ENCODE measurements at regions not wholly inside any gene's neighbourhood (a gene's known extent, or its start where the extent isn't known, plus 50 kb on each side); places are given as distances from the start of the nearest gene placed in this dataset.

- no peak for DNase-seq (ENCODE audit: low read depth)
Measured at GRCh38 chr2:9081750-9082149, 78.3 kb upstream of the MBOAT2 start.

- no peak for DNase-seq (ENCODE audit: low read depth)
Measured at GRCh38 chr2:9078405-9078804, 74.9 kb upstream of the MBOAT2 start.

GRCh38 chr2:9077691-9078090 is 74.2 kb upstream of the MBOAT2 start:
- DNase-seq (ENCODE audit: low read depth): no peak

GRCh38 chr2:9076755-9077154 is 73.3 kb upstream of the MBOAT2 start:
- DNase-seq (ENCODE audit: low read depth): no peak

- no peak for DNase-seq (ENCODE audit: low read depth)
Measured at GRCh38 chr2:9076210-9076609, 72.7 kb upstream of the MBOAT2 start.

- DNase-seq (ENCODE audit: low read depth): no peak
Measured at GRCh38 chr2:9074930-9075329, 71.4 kb upstream of the MBOAT2 start.

GRCh38 chr2:9071584-9072124 is 68.2 kb upstream of the MBOAT2 start:
- DNase-seq (ENCODE audit: low read depth): no peak

- no peak for DNase-seq (ENCODE audit: low read depth)
Measured at GRCh38 chr2:9071032-9071431, 67.5 kb upstream of the MBOAT2 start.

- DNase-seq (ENCODE audit: low read depth): no peak
Measured at GRCh38 chr2:9069543-9069942, 66.1 kb upstream of the MBOAT2 start.

- no peak for DNase-seq (ENCODE audit: low read depth)
Measured at GRCh38 chr2:9065901-9066300, 62.4 kb upstream of the MBOAT2 start.

- DNase-seq (ENCODE audit: low read depth): no peak
Measured at GRCh38 chr2:9063023-9063606, 59.6 kb upstream of the MBOAT2 start.

GRCh38 chr2:9060819-9061218 is 57.3 kb upstream of the MBOAT2 start:
- no peak for DNase-seq (ENCODE audit: low read depth)

GRCh38 chr2:9057939-9058761 is 54.7 kb upstream of the MBOAT2 start:
- peak; percentile 51 for DNase-seq (ENCODE audit: low read depth)

- no peak for DNase-seq (ENCODE audit: low read depth)
Measured at GRCh38 chr2:9055471-9055870, 52.0 kb upstream of the MBOAT2 start.

GRCh38 chr2:9053534-9053931 is 50.0 kb upstream of the MBOAT2 start:
- DNase-seq (ENCODE audit: low read depth): no peak

Data from HS-27A (cell line).